ENCODE measurements at regions not wholly inside any gene's neighbourhood (a gene's known extent, or its start where the extent isn't known, plus 50 kb on each side); places are given as distances from the start of the nearest gene placed in this dataset.

GRCh38 chr5:125283372-125283771 is 536.9 kb upstream of the ZNF608 start:
- DNase-seq (ENCODE audit: low spot score) = no peak

GRCh38 chr5:125286271-125286670 is 539.8 kb upstream of the ZNF608 start:
- DNase-seq (ENCODE audit: low spot score) = no peak

- DNase-seq (ENCODE audit: low spot score) = no peak
Observed at GRCh38 chr5:125289606-125290005, 543.2 kb upstream of the ZNF608 start.

GRCh38 chr5:125290935-125291334 is 544.5 kb upstream of the ZNF608 start:
- DNase-seq (ENCODE audit: low spot score) = no peak

DNA sequence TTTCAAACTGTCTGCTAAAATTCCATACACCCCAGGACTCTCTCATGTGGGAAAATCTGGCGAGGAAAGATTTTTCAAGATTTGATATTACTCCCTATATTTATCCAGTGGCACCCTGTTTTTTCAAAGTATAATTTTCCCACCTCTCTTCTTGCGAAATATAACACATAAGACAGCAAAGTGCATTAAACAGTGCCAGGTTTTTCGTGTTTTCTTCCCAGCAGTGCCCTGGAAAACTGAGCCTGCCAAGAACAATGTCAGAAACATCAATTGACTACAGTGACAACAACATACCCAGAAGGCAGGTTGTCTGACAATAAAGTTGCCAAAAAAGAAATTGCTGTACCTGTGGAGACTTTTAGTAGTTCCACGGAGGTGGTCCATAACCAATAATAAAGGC is 545.0 kb upstream of the ZNF608 start:
- DNase-seq (ENCODE audit: low spot score) = no peak

DNA sequence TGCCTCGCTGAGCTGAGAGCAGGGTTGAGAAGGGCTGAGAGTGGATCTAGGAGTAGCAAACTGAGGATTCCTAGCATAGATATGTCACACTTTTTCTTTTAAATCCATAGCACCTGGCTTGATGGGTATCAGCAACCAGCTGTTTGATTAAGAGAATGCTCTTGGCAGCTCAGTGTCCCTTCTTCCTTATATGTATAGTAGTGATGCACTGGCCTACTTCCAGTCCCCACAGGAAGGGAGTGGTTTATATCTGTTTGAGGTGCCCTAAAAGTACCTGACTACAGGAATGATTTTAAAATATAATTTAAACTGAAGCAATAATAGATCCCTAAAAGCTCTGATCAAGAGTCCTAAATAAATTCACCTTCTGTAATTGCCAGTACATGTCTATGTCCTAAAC is 546.8 kb upstream of the ZNF608 start:
- no peak for DNase-seq (ENCODE audit: low spot score)

DNA sequence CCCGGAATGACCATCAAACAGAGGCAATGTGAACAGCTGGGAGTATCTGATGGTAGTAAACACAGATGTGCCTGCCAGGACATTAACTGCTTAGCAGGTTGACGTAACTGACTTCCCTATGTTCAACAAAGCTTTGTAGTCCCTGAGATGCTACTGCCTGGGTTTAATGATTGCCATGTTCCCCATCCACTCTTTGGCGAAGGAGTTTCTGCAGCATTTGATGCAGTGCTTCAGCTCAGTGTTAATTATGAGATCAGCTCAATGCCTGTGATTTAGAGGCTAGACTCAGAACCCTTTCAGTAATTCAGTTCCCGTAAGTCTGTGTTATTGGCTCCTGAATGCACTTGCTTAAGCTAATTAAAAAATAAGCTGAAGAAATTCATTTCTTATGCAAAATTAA is 547.3 kb upstream of the ZNF608 start:
- no peak for DNase-seq (ENCODE audit: low spot score)

DNA sequence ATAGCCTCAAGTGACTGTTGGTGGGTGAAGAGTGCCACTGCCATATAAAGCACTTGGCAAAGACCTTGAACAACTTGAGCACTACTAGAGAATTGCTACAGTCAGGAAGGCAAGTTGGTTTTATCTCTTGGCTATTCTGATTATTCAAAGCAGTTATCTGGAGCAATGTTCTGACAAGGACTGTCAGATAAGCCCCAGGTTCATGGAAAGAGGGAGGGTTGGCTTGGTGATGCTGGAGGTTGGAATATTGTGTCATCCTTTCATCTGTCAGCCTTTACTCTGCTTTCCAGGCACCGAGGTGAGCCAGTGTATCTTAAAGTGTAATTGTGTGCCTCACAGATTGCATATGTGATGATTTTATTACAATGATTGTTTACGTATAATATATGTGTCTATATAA is 548.4 kb upstream of the ZNF608 start:
- DNase-seq (ENCODE audit: low spot score) = no peak

GRCh38 chr5:125295405-125295872 is 549.0 kb upstream of the ZNF608 start:
- DNase-seq (ENCODE audit: low spot score) = peak; percentile 22

DNA sequence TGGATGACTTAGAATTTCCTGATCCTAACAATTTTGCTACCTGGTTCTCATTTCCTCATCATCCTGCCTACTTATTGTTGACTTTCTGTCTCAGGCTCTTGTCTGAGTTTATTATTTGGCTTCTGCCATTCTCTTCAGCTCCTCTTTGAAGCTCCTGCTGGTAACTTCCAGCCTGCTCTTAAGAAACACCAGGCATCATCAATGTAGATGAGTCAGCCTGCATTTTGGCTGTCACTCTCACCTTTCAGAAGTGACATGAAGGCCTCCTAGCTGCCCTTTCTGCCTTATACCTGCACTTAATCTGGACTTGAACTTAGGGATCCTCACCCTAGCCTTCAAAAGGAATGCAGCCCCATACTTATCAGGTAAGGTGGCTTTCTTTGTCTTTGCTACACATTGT is 551.8 kb upstream of the ZNF608 start:
- DNase-seq (ENCODE audit: low spot score) = no peak

GRCh38 chr5:125298746-125299379 is 552.4 kb upstream of the ZNF608 start:
- no peak for DNase-seq (ENCODE audit: low spot score)

GRCh38 chr5:125301711-125302110 is 555.3 kb upstream of the ZNF608 start:
- no peak for DNase-seq (ENCODE audit: low spot score)

GRCh38 chr5:125302577-125302976 is 556.1 kb upstream of the ZNF608 start:
- no peak for DNase-seq (ENCODE audit: low spot score)

DNA sequence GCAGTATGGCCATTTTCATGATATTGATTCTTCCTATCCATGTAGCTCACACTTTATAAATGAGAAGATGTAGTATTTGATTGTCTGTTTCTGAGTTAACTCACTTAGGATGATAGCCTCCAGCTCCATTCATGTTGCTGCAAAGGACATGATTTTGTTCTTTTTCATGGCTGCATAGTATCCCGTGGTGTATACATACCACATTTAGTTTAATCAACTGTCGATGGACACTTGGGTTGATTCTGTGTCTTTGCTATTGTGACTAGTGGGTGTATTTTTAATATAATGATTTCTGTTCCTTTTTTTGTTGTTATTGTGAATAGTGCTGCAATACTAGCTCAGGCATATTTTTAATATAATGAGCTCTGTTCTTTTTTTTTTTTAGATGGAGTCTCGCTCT is 560.3 kb upstream of the ZNF608 start:
- no peak for DNase-seq (ENCODE audit: low spot score)

GRCh38 chr5:125310749-125311148 is 564.3 kb upstream of the ZNF608 start:
- peak; percentile 42 for DNase-seq (ENCODE audit: low spot score)

DNA sequence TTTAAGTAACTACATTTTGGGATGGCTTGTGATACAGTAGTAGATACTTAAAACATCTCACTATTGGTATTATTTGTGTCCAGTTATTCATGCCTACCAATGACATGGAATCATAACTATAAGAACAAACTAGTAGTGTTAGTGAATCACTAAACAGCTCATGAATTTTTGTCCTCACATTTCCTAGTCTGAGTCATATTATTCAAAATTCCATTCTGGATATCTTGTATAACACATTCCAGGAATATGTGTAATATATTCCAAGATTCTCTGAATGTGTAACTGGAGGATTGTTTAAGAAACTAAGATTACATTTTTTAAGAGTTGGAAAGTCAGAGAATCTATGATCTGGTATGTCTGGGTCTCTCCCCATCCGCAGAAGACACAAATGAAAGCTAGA is 565.3 kb upstream of the ZNF608 start:
- DNase-seq (ENCODE audit: low spot score) = peak; percentile 89

GRCh38 chr5:125313555-125313954 is 567.1 kb upstream of the ZNF608 start:
- no peak for DNase-seq (ENCODE audit: low spot score)

DNA sequence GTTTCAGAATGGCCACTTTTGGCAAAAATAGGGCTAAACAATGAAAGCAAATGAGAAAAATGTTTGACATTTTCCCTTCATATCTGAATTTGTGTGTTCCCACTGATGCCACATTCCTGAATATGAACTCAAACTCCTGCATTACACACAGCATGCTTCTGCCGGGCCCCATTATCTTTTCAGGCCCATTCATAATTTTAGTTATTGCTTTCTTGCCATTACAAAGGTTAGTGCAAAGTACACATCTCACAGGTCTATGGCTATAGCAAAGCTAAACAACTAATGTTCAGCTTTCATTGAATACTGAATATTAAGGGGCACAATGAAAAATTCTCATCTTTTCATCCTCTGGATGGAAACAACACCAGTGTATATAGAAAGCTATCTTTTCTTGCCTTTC is 568.9 kb upstream of the ZNF608 start:
- no peak for DNase-seq (ENCODE audit: low spot score)

DNA sequence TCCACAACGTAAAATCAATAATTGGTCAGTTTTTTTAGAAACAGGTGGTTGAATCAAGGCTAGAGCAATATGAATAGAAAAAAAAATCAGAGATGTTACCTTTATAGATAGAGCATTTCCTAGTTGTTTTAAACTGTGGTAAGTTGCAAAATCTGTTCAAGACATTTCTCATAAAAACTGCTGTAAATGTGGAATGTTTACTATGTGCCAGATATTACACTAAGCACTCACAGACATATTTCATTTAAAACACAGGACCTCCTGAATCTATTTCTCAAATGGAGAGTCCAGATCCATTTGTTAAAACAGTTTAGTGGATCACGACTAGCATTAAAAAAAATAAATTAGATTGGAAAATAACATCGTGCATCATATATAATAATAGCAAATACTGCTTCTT is 570.0 kb upstream of the ZNF608 start:
- DNase-seq (ENCODE audit: low spot score) = no peak

- no peak for DNase-seq (ENCODE audit: low spot score)
Observed at GRCh38 chr5:125316915-125317535, 570.6 kb upstream of the ZNF608 start.

GRCh38 chr5:125317536-125317995 is 571.1 kb upstream of the ZNF608 start:
- DNase-seq (ENCODE audit: low spot score) = no peak

- no peak for DNase-seq (ENCODE audit: low spot score)
Observed at GRCh38 chr5:125321654-125322053, 575.2 kb upstream of the ZNF608 start.

GRCh38 chr5:125323613-125324012 is 577.2 kb upstream of the ZNF608 start:
- no peak for DNase-seq (ENCODE audit: low spot score)
